ENCODE measurements at regions not wholly inside any gene's neighbourhood (a gene's known extent, or its start where the extent isn't known, plus 50 kb on each side); places are given as distances from the start of the nearest gene placed in this dataset.

GRCh38 chr3:161821591-161821990, 325.0 kb downstream of the OTOL1 start:
- DNase-seq: no peak

GRCh38 chr3:161822291-161822690, 325.7 kb downstream of the OTOL1 start:
- no peak for DNase-seq

- no peak for DNase-seq
These were observed 327.3 kb downstream of the OTOL1 start for GRCh38 chr3:161823910-161824309.

GRCh38 chr3:161838021-161838420, 341.4 kb downstream of the OTOL1 start:
- DNase-seq: no peak

GRCh38 chr3:161848376-161848775, 351.8 kb downstream of the OTOL1 start:
- DNase-seq: no peak

GRCh38 chr3:161851941-161852566, 355.4 kb downstream of the OTOL1 start:
- peak; percentile 44 for DNase-seq

- no peak for DNase-seq
These were observed 356.1 kb downstream of the OTOL1 start for GRCh38 chr3:161852744-161853143.

- DNase-seq: no peak
These were observed 357.7 kb downstream of the OTOL1 start for GRCh38 chr3:161854232-161854771.

GRCh38 chr3:161859057-161859456, 362.4 kb downstream of the OTOL1 start:
- DNase-seq: no peak

- no peak for DNase-seq
These were observed 363.4 kb downstream of the OTOL1 start for GRCh38 chr3:161859865-161860450.

GRCh38 chr3:161863775-161864174, 367.2 kb downstream of the OTOL1 start:
- no peak for DNase-seq

- no peak for DNase-seq
These were observed 369.6 kb downstream of the OTOL1 start for GRCh38 chr3:161866176-161866575.

GRCh38 chr3:161875483-161875882, 378.9 kb downstream of the OTOL1 start:
- no peak for DNase-seq

- DNase-seq: no peak
These were observed 382.9 kb downstream of the OTOL1 start for GRCh38 chr3:161879470-161879869.

- no peak for DNase-seq
These were observed 388.2 kb downstream of the OTOL1 start for GRCh38 chr3:161884830-161885229.

- no peak for DNase-seq
These were observed 393.6 kb downstream of the OTOL1 start for GRCh38 chr3:161890147-161890625.

- no peak for DNase-seq
These were observed 397.4 kb downstream of the OTOL1 start for GRCh38 chr3:161893972-161894371.

GRCh38 chr3:161894657-161895056, 398.0 kb downstream of the OTOL1 start:
- no peak for DNase-seq

- DNase-seq: no peak
These were observed 409.0 kb downstream of the OTOL1 start for GRCh38 chr3:161905520-161906132.

GRCh38 chr3:161913786-161914389, 417.3 kb downstream of the OTOL1 start:
- DNase-seq: no peak

GRCh38 chr3:161914703-161915417, 418.3 kb downstream of the OTOL1 start:
- peak; percentile 87 for DNase-seq

GRCh38 chr3:161915418-161915750, 418.8 kb downstream of the OTOL1 start:
- DNase-seq: peak; percentile 69

GRCh38 chr3:161920196-161920595, 423.6 kb downstream of the OTOL1 start:
- no peak for DNase-seq

Measured in retina (tissue), 1 donor.